K562 (cell line): ENCODE measurements at regions not wholly inside any gene's neighbourhood (a gene's known extent, or its start where the extent isn't known, plus 50 kb on each side); places are given as distances from the start of the nearest gene placed in this dataset.

Source experiments
- ATAC-seq: fragments of 200-7000 bp; cut with Tn5 transposase; 3 replicates; pipeline ENCODE4 v1.9.1; 2020; ENCODE audit warnings: moderate library complexity
- BruUV-seq: library from RNA; stranded (reverse); fragments of 400-500 nt; replicated peaks from 2 replicates; lab custom pipeline; 2021; lab: Mats Ljungman, UMichigan
- CTCF ChIA-PET: fragments of 300-600 bp; formaldehyde crosslinking; extraction: SDS; loops from one replicate; lab custom pipeline; 2021; ENCODE audit warnings: low intra/inter-chr PET ratio; lab: Yijun Ruan, JAX
- POLR2A ChIA-PET: fragments of 300-600, 350-650 bp; sonication (Branson Sonifier 250); formaldehyde crosslinking; extraction: SDS; loops from one replicate; lab custom pipeline; 2021; ENCODE audit warnings: antibody characterized with exemption, inconsistent platforms; lab: Yijun Ruan, JAX
- DNase-seq, 4 experiments: peaks; one replicate each; pipeline versions ENCODE4 v3.0.0 to v3.0.0-alpha.2; 2011 to 2018; ENCODE audit warnings: low spot score in 3 of 4, mixed read lengths in 3 of 4; ENCODE audit errors: extremely low read depth in 1 of 4
- FAIRE-seq: peaks from 2 replicates; lab custom pipeline; 2011; peaks lifted over from hg19 to GRCh38; lab: Jason Lieb, UNC
- H2AFZ ChIP-seq: 2 replicates; pipeline ENCODE4 v1.6.0; 2011; ENCODE audit warnings: low read depth, low read length, control low read depth, inconsistent platforms
- H3K27ac ChIP-seq: fragments of 200-600 bp; 3 replicates; pipeline ENCODE4 v1.8.0; 2011; ENCODE audit warnings: low read depth, mild to moderate bottlenecking, control low read depth, inconsistent platforms, low read length, moderate library complexity, mixed read lengths; ENCODE audit errors: extremely low read depth
- H3K27me3 ChIP-seq, 2 experiments: fragments of 300-600 bp in 1 of 2; 2 replicates in 1 of 2; 3 replicates in 1 of 2; pipeline versions ENCODE4 v1.6.0 to v1.8.0; 2011; ENCODE audit warnings: inconsistent platforms in 2 of 2, low read length in 2 of 2, mild to moderate bottlenecking in 1 of 2, mixed read lengths in 1 of 2, moderate library complexity in 1 of 2; ENCODE audit not compliant: control insufficient read depth in 2 of 2, insufficient read depth in 2 of 2
- H3K36me3 ChIP-seq: fragments of 300-600 bp; 3 replicates; pipeline ENCODE4 v1.8.0; 2011; ENCODE audit warnings: mild to moderate bottlenecking, low read length, inconsistent platforms; ENCODE audit not compliant: control insufficient read depth, insufficient read depth
- H3K4me1 ChIP-seq, 2 experiments: fragments of 200-600 bp in 1 of 2; replicated peaks in 1 of 2; 2 replicates in 1 of 2; 3 replicates in 1 of 2; pipeline versions ENCODE4 v1.5.1 to v1.8.0; 2011; ENCODE audit warnings: inconsistent platforms in 2 of 2, low read length in 2 of 2, mild to moderate bottlenecking in 1 of 2, mixed read lengths in 1 of 2, moderate library complexity in 1 of 2; ENCODE audit not compliant: control insufficient read depth in 2 of 2, insufficient read depth in 2 of 2
- H3K4me2 ChIP-seq: 2 replicates; pipeline ENCODE4 v1.6.1; 2011; ENCODE audit warnings: low read length, control low read depth, inconsistent platforms, mixed read lengths; ENCODE audit not compliant: insufficient read depth
- H3K4me3 ChIP-seq: fragments of 200-600 bp; sonication (generic), shearing (Covaris generic); 2 replicates; pipeline ENCODE4 v1.5.1; 2016; ENCODE audit warnings: control low read depth, inconsistent platforms
- H3K79me2 ChIP-seq: fragments of 200-600 bp; 3 replicates; pipeline ENCODE4 v1.8.0; 2011; ENCODE audit warnings: low read length, inconsistent platforms; ENCODE audit not compliant: control insufficient read depth, insufficient read depth
- H3K9ac ChIP-seq, 2 experiments: 2 replicates each; pipeline versions ENCODE4 v1.6.0 to v1.6.1; 2011; ENCODE audit warnings: low read depth in 2 of 2, low read length in 2 of 2, control low read depth in 1 of 2, inconsistent platforms in 1 of 2, mild to moderate bottlenecking in 1 of 2, mixed read lengths in 1 of 2; ENCODE audit not compliant: insufficient read depth in 1 of 2
- H3K9me1 ChIP-seq: one replicate; pipeline ENCODE4 v1.6.0; 2011; ENCODE audit warnings: inconsistent platforms, mild to moderate bottlenecking, low read length, moderate library complexity; ENCODE audit not compliant: control insufficient read depth, insufficient read depth
- H3K9me3 ChIP-seq: replicated peaks from 2 replicates; pipeline ENCODE4 v1.5.1; 2011; ENCODE audit warnings: low read depth, low read length, inconsistent platforms; ENCODE audit not compliant: control insufficient read depth, insufficient read depth
- H4K20me1 ChIP-seq: replicated peaks from 2 replicates; pipeline ENCODE4 v1.6.1; 2011; ENCODE audit warnings: low read length, inconsistent platforms, mixed read lengths; ENCODE audit not compliant: control insufficient read depth, insufficient read depth
- ATF4 ChIP-seq: fragments of 450-650 bp; formaldehyde crosslinking; IDR thresholded peaks from 2 replicates; pipeline ENCODE4 v1.4.0; 2022; ENCODE audit warnings: mild to moderate bottlenecking, moderate library complexity
- C11orf30 ChIP-seq: fragments of 450-650 bp; IDR thresholded peaks from 2 replicates; pipeline ENCODE4 v1.6.1; 2016; ENCODE audit warnings: low read depth, mild to moderate bottlenecking
- EP300 ChIP-seq: IDR thresholded peaks from 2 replicates; pipeline ENCODE4 v1.6.1; 2012; ENCODE audit warnings: low read length, improper control_type of control experiment
- ZBTB33 ChIP-seq: sonication (generic); formaldehyde crosslinking; IDR thresholded peaks from 2 replicates; pipeline ENCODE4 v1.8.1; 2023; ENCODE audit warnings: mild to moderate bottlenecking, missing genetic modification reagents
- ZNF436 ChIP-seq: fragments of 250-450, 450-650 bp; sonication (Bioruptor Pico); formaldehyde crosslinking; IDR thresholded peaks from 2 replicates; pipeline ENCODE4 v1.7.0; 2020; ENCODE audit warnings: mild to moderate bottlenecking
- ZNF57 ChIP-seq: fragments of 450-650 bp; formaldehyde crosslinking; IDR thresholded peaks from 2 replicates; pipeline ENCODE4 v1.4.0; 2020; ENCODE audit warnings: mild to moderate bottlenecking, moderate library complexity
- ZZZ3 ChIP-seq: fragments of 450-650 bp; IDR thresholded peaks from 2 replicates; pipeline ENCODE4 v1.6.1; 2016; ENCODE audit warnings: antibody characterized with exemption, mild to moderate bottlenecking, moderate library complexity
- WGBS: fragments of 100-300 bp; shearing (Covaris generic); methylation state at CpG from one replicate; pipeline ENCODE4 v1.1.6; 2016; ENCODE audit warnings: low coverage, mixed read lengths; ENCODE audit not compliant: insufficient coverage; ENCODE audit errors: missing lambda C conversion rate; 5-methylcytosine and 5-hydroxymethylcytosine counted together
- in situ Hi-C: fragments of 300-500 bp; cut with MboI; formaldehyde crosslinking; loops from 4 replicates; pipeline ENCODE4 v1.15.0; 2018; ENCODE audit warnings: inconsistent platforms, mixed read lengths
- intact Hi-C: fragments of 100-400 bp; cut with micrococcal nuclease; formaldehyde crosslinking; loops from 2 replicates; pipeline ENCODE4 v1.14.2; 2022
- TF ChIP-seq, protein P1 (sequence below): sonication (generic); formaldehyde crosslinking; IDR thresholded peaks from 2 replicates; pipeline ENCODE4 v1.8.0; 2022; ENCODE audit warnings: missing genetic modification reagents, mild to moderate bottlenecking, moderate library complexity, borderline replicate concordance

GRCh38 chr13:84962849-84963248, 836.4 kb downstream of the SLITRK6 start:
- DNase-seq (no peak), FAIRE-seq (no peak), ATAC-seq (no peak)
- ChIA-PET CTCF (no interaction called here), POLR2A (no interaction called here)
- no peak for TF ChIP-seq ZBTB33 (CRISPR knock-in tag)
- no peak for TF ChIP-seq ZZZ3
- no peak for TF ChIP-seq C11orf30
- TF ChIP-seq, protein P1, sequence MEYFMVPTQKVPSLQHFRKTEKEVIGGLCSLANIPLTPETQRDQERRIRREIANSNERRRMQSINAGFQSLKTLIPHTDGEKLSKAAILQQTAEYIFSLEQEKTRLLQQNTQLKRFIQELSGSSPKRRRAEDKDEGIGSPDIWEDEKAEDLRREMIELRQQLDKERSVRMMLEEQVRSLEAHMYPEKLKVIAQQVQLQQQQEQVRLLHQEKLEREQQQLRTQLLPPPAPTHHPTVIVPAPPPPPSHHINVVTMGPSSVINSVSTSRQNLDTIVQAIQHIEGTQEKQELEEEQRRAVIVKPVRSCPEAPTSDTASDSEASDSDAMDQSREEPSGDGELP (CRISPR knock-in tag): no peak
- no peak for TF ChIP-seq EP300
- no peak for TF ChIP-seq ATF4 (CRISPR knock-in tag)
- TF ChIP-seq ZNF436: no peak
- no peak for TF ChIP-seq ZNF57 (CRISPR knock-in tag)
- no peaks in the 10 kb centered on the region for H4K20me1 ChIP-seq
- H3K4me1 ChIP-seq: no peaks in the 10 kb centered on the region
- H3K4me3 ChIP-seq: no peak overlapping the region
- H3K27me3 ChIP-seq: no peaks in the 10 kb centered on the region
- intact Hi-C loops (no loop called here), in situ Hi-C loops (no loop called here)
- 0% methylated on average over 1 of the region's 1 CpG for WGBS
- H3K9me1 ChIP-seq: no peaks in the 10 kb centered on the region
- H3K9me3 ChIP-seq: no peaks in the 10 kb centered on the region
- H3K27ac ChIP-seq: no peak overlapping the region
- H2AFZ ChIP-seq: no peak overlapping the region
- no peaks in the 10 kb centered on the region for H3K36me3 ChIP-seq
- BruUV-seq: no TSS peak
- no peak overlapping the region for H3K4me2 ChIP-seq
- H3K79me2 ChIP-seq: no peaks in the 10 kb centered on the region
- no peak overlapping the region for H3K9ac ChIP-seq
